ENCODE measurements at regions not wholly inside any gene's neighbourhood (a gene's known extent, or its start where the extent isn't known, plus 50 kb on each side); places are given as distances from the start of the nearest gene placed in this dataset.

- H3K27me3 Mint-ChIP-seq: no peaks in the 10 kb centered on the region
- no peak overlapping the region for H3K4me3 Mint-ChIP-seq
- no peak for TF ChIP-seq CTCF (IDR thresholded peaks at IDR 0.05)
- intact Hi-C loops (cut with micrococcal nuclease): no loop called here
- POLR2A ChIA-PET: no interaction called here
- ATAC-seq (no peak), DNase-seq (no peak)
- H3K4me1 Mint-ChIP-seq (ENCODE audit: low read depth): no peaks in the 10 kb centered on the region
- no peaks in the 10 kb centered on the region for H3K36me3 Mint-ChIP-seq (ENCODE audit: low read depth)
- no peak overlapping the region for H3K27ac Mint-ChIP-seq
- peaks cover 8% of the 10 kb centered on the region for H3K9me3 Mint-ChIP-seq
- CTCF ChIA-PET: interaction anchor here (0.6 kb wide), 1 partner anchor 236 kb away, joined by 4 read pairs; no protein-coding TSS in a partner anchor
These were observed 154.9 kb downstream of the RASSF9 start for GRCh38 chr12:85681333-85681732.

GRCh38 chr12:85683051-85683450 is 153.2 kb downstream of the RASSF9 start:
- ATAC-seq: no peak
- no peak for TF ChIP-seq CTCF (IDR thresholded peaks at IDR 0.05)
- no peaks in the 10 kb centered on the region for H3K27me3 Mint-ChIP-seq
- peaks cover 8% of the 10 kb centered on the region for H3K9me3 Mint-ChIP-seq
- CTCF ChIA-PET: no interaction called here
- intact Hi-C loops (cut with micrococcal nuclease): no loop called here
- H3K4me1 Mint-ChIP-seq (ENCODE audit: low read depth): no peaks in the 10 kb centered on the region
- no peak overlapping the region for H3K27ac Mint-ChIP-seq
- DNase-seq: no peak
- POLR2A ChIA-PET: no interaction called here
- no peaks in the 10 kb centered on the region for H3K36me3 Mint-ChIP-seq (ENCODE audit: low read depth)
- no peak overlapping the region for H3K4me3 Mint-ChIP-seq

GRCh38 chr12:85688837-85689236 is 147.4 kb downstream of the RASSF9 start:
- TF ChIP-seq CTCF (IDR thresholded peaks at IDR 0.05): no peak
- ATAC-seq (no peak), DNase-seq (no peak)
- H3K4me1 Mint-ChIP-seq (ENCODE audit: low read depth): no peaks in the 10 kb centered on the region
- H3K27me3 Mint-ChIP-seq: no peaks in the 10 kb centered on the region
- H3K4me3 Mint-ChIP-seq: no peak overlapping the region
- CTCF ChIA-PET: no interaction called here
- POLR2A ChIA-PET: no interaction called here
- no peaks in the 10 kb centered on the region for H3K9me3 Mint-ChIP-seq
- no peak overlapping the region for H3K27ac Mint-ChIP-seq
- intact Hi-C loops (cut with micrococcal nuclease): no loop called here
- no peaks in the 10 kb centered on the region for H3K36me3 Mint-ChIP-seq (ENCODE audit: low read depth)

GRCh38 chr12:85690146-85690545 is 146.1 kb downstream of the RASSF9 start:
- DNase-seq: no peak
- ChIA-PET POLR2A (no interaction called here), CTCF (no interaction called here)
- H3K36me3 Mint-ChIP-seq (ENCODE audit: low read depth): no peaks in the 10 kb centered on the region
- H3K9me3 Mint-ChIP-seq: no peaks in the 10 kb centered on the region
- no peak for TF ChIP-seq CTCF (IDR thresholded peaks at IDR 0.05)
- H3K4me1 Mint-ChIP-seq (ENCODE audit: low read depth): no peaks in the 10 kb centered on the region
- H3K27ac Mint-ChIP-seq: no peak overlapping the region
- ATAC-seq: no peak
- H3K4me3 Mint-ChIP-seq: no peak overlapping the region
- intact Hi-C loops (cut with micrococcal nuclease): no loop called here
- no peaks in the 10 kb centered on the region for H3K27me3 Mint-ChIP-seq

GRCh38 chr12:85693093-85693665 is 143.0 kb downstream of the RASSF9 start:
- Mint-ChIP-seq H3K27me3 (no peaks in the 10 kb centered on the region), H3K36me3 (ENCODE audit: low read depth) (no peaks in the 10 kb centered on the region), H3K4me1 (ENCODE audit: low read depth) (no peaks in the 10 kb centered on the region), H3K4me3 (no peak overlapping the region), H3K9me3 (no peaks in the 10 kb centered on the region), H3K27ac (no peak overlapping the region)
- DNase-seq (no peak), ATAC-seq (no peak)
- CTCF ChIA-PET: no interaction called here
- intact Hi-C loops (cut with micrococcal nuclease): no loop called here
- TF ChIP-seq CTCF (IDR thresholded peaks at IDR 0.05): no peak
- POLR2A ChIA-PET: no interaction called here
